ENCODE measurements at regions not wholly inside any gene's neighbourhood (a gene's known extent, or its start where the extent isn't known, plus 50 kb on each side); places are given as distances from the start of the nearest gene placed in this dataset.
"Not testable (repeated sequence)": the region's sequence is repeated elsewhere in the genome, so short reads cannot be mapped to it uniquely, and the experiment has no call there.

GRCh38 chr12:47343684-47344567 lies 264.2 kb upstream of the AMIGO2 start:
- H3K4me3 ChIP-seq (ENCODE audit: low read depth, low read length) = no peak overlapping the region
- no peak for DNase-seq (ENCODE audit: low read depth)
- no peak for TF ChIP-seq CTCF (IDR thresholded peaks at IDR 0.05; ENCODE audit: insufficient read depth, low read depth, low read length)

- H3K4me3 ChIP-seq (ENCODE audit: low read depth, low read length) = no peak overlapping the region
- no peak for DNase-seq (ENCODE audit: low read depth)
- TF ChIP-seq CTCF (IDR thresholded peaks at IDR 0.05; ENCODE audit: insufficient read depth, low read depth, low read length) = no peak
Observed at GRCh38 chr12:47340411-47341015, 260.8 kb upstream of the AMIGO2 start.

GRCh38 chr12:47337581-47337980 lies 257.8 kb upstream of the AMIGO2 start:
- TF ChIP-seq CTCF (IDR thresholded peaks at IDR 0.05; ENCODE audit: insufficient read depth, low read depth, low read length) = no peak
- DNase-seq (ENCODE audit: low read depth) = no peak
- H3K4me3 ChIP-seq (ENCODE audit: low read depth, low read length) = no peak overlapping the region

- DNase-seq (ENCODE audit: low read depth); H3K4me3 ChIP-seq (ENCODE audit: low read depth, low read length): not testable (repeated sequence)
Observed at GRCh38 chr12:47333271-47333858, 253.6 kb upstream of the AMIGO2 start.

GRCh38 chr12:47328831-47329545 lies 249.2 kb upstream of the AMIGO2 start:
- H3K4me3 ChIP-seq (ENCODE audit: low read depth, low read length) = no peak overlapping the region
- DNase-seq (ENCODE audit: low read depth) = no peak
- TF ChIP-seq CTCF (IDR thresholded peaks at IDR 0.05; ENCODE audit: insufficient read depth, low read depth, low read length) = no peak

GRCh38 chr12:47326190-47326589 lies 246.4 kb upstream of the AMIGO2 start:
- no peak overlapping the region for H3K4me3 ChIP-seq (ENCODE audit: low read depth, low read length)
- no peak for DNase-seq (ENCODE audit: low read depth)
- no peak for TF ChIP-seq CTCF (IDR thresholded peaks at IDR 0.05; ENCODE audit: insufficient read depth, low read depth, low read length)

- no peak for TF ChIP-seq CTCF (IDR thresholded peaks at IDR 0.05; ENCODE audit: insufficient read depth, low read depth, low read length)
- no peak for DNase-seq (ENCODE audit: low read depth)
- no peak overlapping the region for H3K4me3 ChIP-seq (ENCODE audit: low read depth, low read length)
Observed at GRCh38 chr12:47323802-47324201, 244.0 kb upstream of the AMIGO2 start.

All from fibroblast of villous mesenchyme (primary cell).